Stimulated activated naive B cell treated with anti-CD40 and anti-IgM and Interleukin-4, amounts not matched to agents 10 μg/mL and 1 μg/mL and 100 μg/mL, for 72 hours (primary cell): ENCODE measurements at regions not wholly inside any gene's neighbourhood (a gene's known extent, or its start where the extent isn't known, plus 50 kb on each side); places are given as distances from the start of the nearest gene placed in this dataset.

ENCODE experiments used
- ATAC-seq, 2 donors: fragments of 150-1000 bp; cut with Tn5 transposase; replicated peaks; 2 replicates each; pipeline ENCODE4 v1.10.0; 2021; ENCODE audit warnings: moderate library complexity in 1 of 2
- DNase-seq: peaks from one replicate; pipeline ENCODE4 v3.0.0; 2021
- H3K27ac Mint-ChIP-seq: one replicate; pipeline ENCODE4 v1.8.0; 2022; ENCODE audit warnings: mild to moderate bottlenecking, mixed read lengths
- H3K27me3 Mint-ChIP-seq, 2 donors: one replicate each; pipeline ENCODE4 v1.8.0; 2022; ENCODE audit warnings: mixed read lengths in 2 of 2
- H3K36me3 Mint-ChIP-seq, 2 donors: one replicate each; pipeline ENCODE4 v1.8.0; 2022; ENCODE audit warnings: mixed read lengths in 2 of 2, mild to moderate bottlenecking in 1 of 2
- H3K4me1 Mint-ChIP-seq, 2 donors: one replicate each; pipeline ENCODE4 v1.8.0; 2022; ENCODE audit warnings: mixed read lengths in 2 of 2, mild to moderate bottlenecking in 1 of 2
- H3K4me3 Mint-ChIP-seq, 2 donors: one replicate each; pipeline ENCODE4 v1.8.0; 2022; ENCODE audit warnings: mild to moderate bottlenecking in 2 of 2, mixed read lengths in 2 of 2, moderate library complexity in 1 of 2
- H3K9me3 Mint-ChIP-seq, 2 donors: one replicate each; pipeline ENCODE4 v1.8.0; 2022; ENCODE audit warnings: mixed read lengths in 2 of 2, mild to moderate bottlenecking in 1 of 2

GRCh38 chr5:173746047-173746646 lies 129.7 kb upstream of the BOD1 start:
- no peak for ATAC-seq
- H3K27ac Mint-ChIP-seq: no peak overlapping the region
- no peak for DNase-seq
- peaks cover 43 to 60% of the 10 kb centered on the region in 2 donors for H3K4me1 Mint-ChIP-seq
- H3K9me3 Mint-ChIP-seq: no peaks in the 10 kb centered on the region
- H3K4me3 Mint-ChIP-seq: no peak overlapping the region
- no peaks in the 10 kb centered on the region for H3K27me3 Mint-ChIP-seq
- no peaks in the 10 kb centered on the region for H3K36me3 Mint-ChIP-seq

GRCh38 chr5:173747876-173748275 lies 131.4 kb upstream of the BOD1 start:
- no peaks in the 10 kb centered on the region for H3K36me3 Mint-ChIP-seq
- H3K4me3 Mint-ChIP-seq: no peak overlapping the region
- peak overlapping the region; percentile 37 for H3K27ac Mint-ChIP-seq

GRCh38 chr5:173750538-173751265 lies 134.3 kb upstream of the BOD1 start:
- H3K27me3 Mint-ChIP-seq: peaks cover 0 to 5% of the 10 kb centered on the region in 2 donors
- H3K36me3 Mint-ChIP-seq: no peaks in the 10 kb centered on the region
- DNase-seq (no peak), ATAC-seq (peak; percentile 58 to 67)
- no peak overlapping the region for H3K4me3 Mint-ChIP-seq
- no peak overlapping the region for H3K27ac Mint-ChIP-seq
- H3K4me1 Mint-ChIP-seq: peaks cover 20 to 26% of the 10 kb centered on the region in 2 donors
- H3K9me3 Mint-ChIP-seq: peaks cover 0 to 3% of the 10 kb centered on the region in 2 donors

More at GRCh38 chr5:173747876-173748275, 131.4 kb upstream of the BOD1 start:
- Mint-ChIP-seq H3K27me3 (no peaks in the 10 kb centered on the region), H3K4me1 (peaks cover 45 to 52% of the 10 kb centered on the region in 2 donors), H3K9me3 (no peaks in the 10 kb centered on the region)
- DNase-seq: no peak
- no peak for ATAC-seq

GRCh38 chr5:173751266-173751600 lies 134.8 kb upstream of the BOD1 start:
- Mint-ChIP-seq H3K36me3 (no peaks in the 10 kb centered on the region), H3K9me3 (peaks cover 0 to 3% of the 10 kb centered on the region in 2 donors), H3K27me3 (peaks cover 0 to 5% of the 10 kb centered on the region in 2 donors), H3K27ac (peak overlapping the region; percentile 72), H3K4me1 (peaks cover 16 to 21% of the 10 kb centered on the region in 2 donors), H3K4me3 (peak overlapping the region in 1 of 2 donors; percentile 5)
- ATAC-seq (peak; percentile 2 to 34), DNase-seq (no peak)

GRCh38 chr5:173752653-173753052 lies 135.5 kb upstream of the CPEB4 start:
- ATAC-seq (no peak), DNase-seq (no peak)
- peaks cover 13 to 17% of the 10 kb centered on the region in 2 donors for H3K4me1 Mint-ChIP-seq
- no peaks in the 10 kb centered on the region for H3K36me3 Mint-ChIP-seq
- no peak overlapping the region for H3K27ac Mint-ChIP-seq
- H3K27me3 Mint-ChIP-seq: peaks cover 0 to 5% of the 10 kb centered on the region in 2 donors
- H3K9me3 Mint-ChIP-seq: peaks cover 0 to 3% of the 10 kb centered on the region in 2 donors
- no peak overlapping the region for H3K4me3 Mint-ChIP-seq

GRCh38 chr5:173753307-173754168 lies 134.6 kb upstream of the CPEB4 start:
- no peak for ATAC-seq
- DNase-seq: no peak
- H3K27ac Mint-ChIP-seq: no peak overlapping the region
- H3K36me3 Mint-ChIP-seq: no peaks in the 10 kb centered on the region
- H3K4me3 Mint-ChIP-seq: no peak overlapping the region
- peaks cover 0 to 3% of the 10 kb centered on the region in 2 donors for H3K9me3 Mint-ChIP-seq
- H3K27me3 Mint-ChIP-seq: peaks cover 0 to 5% of the 10 kb centered on the region in 2 donors
- peaks cover 13 to 17% of the 10 kb centered on the region in 2 donors for H3K4me1 Mint-ChIP-seq

GRCh38 chr5:173755319-173755718 lies 132.8 kb upstream of the CPEB4 start:
- no peak for ATAC-seq
- Mint-ChIP-seq H3K4me1 (peaks cover 13 to 16% of the 10 kb centered on the region in 2 donors), H3K27ac (no peak overlapping the region), H3K27me3 (peaks cover 0 to 5% of the 10 kb centered on the region in 2 donors), H3K4me3 (no peak overlapping the region), H3K9me3 (peaks cover 0 to 3% of the 10 kb centered on the region in 2 donors), H3K36me3 (no peaks in the 10 kb centered on the region)
- DNase-seq: no peak

GRCh38 chr5:173757403-173758209 lies 130.5 kb upstream of the CPEB4 start:
- ATAC-seq: no peak
- H3K4me1 Mint-ChIP-seq: peaks cover 7 to 10% of the 10 kb centered on the region in 2 donors
- DNase-seq: no peak
- no peak overlapping the region for H3K27ac Mint-ChIP-seq
- H3K36me3 Mint-ChIP-seq: no peaks in the 10 kb centered on the region
- H3K27me3 Mint-ChIP-seq: peaks cover 12 to 14% of the 10 kb centered on the region in 2 donors
- H3K9me3 Mint-ChIP-seq: peaks cover 0 to 3% of the 10 kb centered on the region in 2 donors
- H3K4me3 Mint-ChIP-seq: no peak overlapping the region

- DNase-seq (no peak), ATAC-seq (no peak)
- H3K27ac Mint-ChIP-seq: no peak overlapping the region
- H3K27me3 Mint-ChIP-seq: peaks cover 17% of the 10 kb centered on the region in 2 donors
- no peak overlapping the region for H3K4me3 Mint-ChIP-seq
- H3K4me1 Mint-ChIP-seq: peaks cover 13 to 14% of the 10 kb centered on the region in 2 donors
- peaks cover 0 to 3% of the 10 kb centered on the region in 2 donors for H3K9me3 Mint-ChIP-seq
- no peaks in the 10 kb centered on the region for H3K36me3 Mint-ChIP-seq
Measured at GRCh38 chr5:173758676-173759075, 129.5 kb upstream of the CPEB4 start.

GRCh38 chr5:173759691-173760090 lies 128.5 kb upstream of the CPEB4 start:
- ATAC-seq (no peak), DNase-seq (no peak)
- Mint-ChIP-seq H3K27me3 (peaks cover 17% of the 10 kb centered on the region in 2 donors), H3K4me3 (no peak overlapping the region), H3K4me1 (peaks cover 13 to 18% of the 10 kb centered on the region in 2 donors), H3K9me3 (peaks cover 0 to 3% of the 10 kb centered on the region in 2 donors), H3K27ac (no peak overlapping the region), H3K36me3 (no peaks in the 10 kb centered on the region)

- Mint-ChIP-seq H3K9me3 (no peaks in the 10 kb centered on the region), H3K36me3 (no peaks in the 10 kb centered on the region), H3K27me3 (peaks cover 12 to 17% of the 10 kb centered on the region in 2 donors), H3K4me1 (peaks cover 13 to 19% of the 10 kb centered on the region in 2 donors), H3K27ac (peak overlapping the region; percentile 44), H3K4me3 (no peak overlapping the region)
- no peak for DNase-seq
- no peak for ATAC-seq
Measured at GRCh38 chr5:173760461-173761177, 127.5 kb upstream of the CPEB4 start.

GRCh38 chr5:173761178-173761513 lies 127.0 kb upstream of the CPEB4 start:
- no peak for ATAC-seq
- peak overlapping the region; percentile 44 for H3K27ac Mint-ChIP-seq

GRCh38 chr5:173762045-173762444 lies 126.1 kb upstream of the CPEB4 start:
- Mint-ChIP-seq H3K4me3 (no peak overlapping the region), H3K36me3 (no peaks in the 10 kb centered on the region), H3K27ac (no peak overlapping the region), H3K4me1 (peaks cover 18 to 24% of the 10 kb centered on the region in 2 donors), H3K9me3 (no peaks in the 10 kb centered on the region), H3K27me3 (peaks cover 12 to 17% of the 10 kb centered on the region in 2 donors)
- DNase-seq: no peak
- no peak for ATAC-seq

More at GRCh38 chr5:173761178-173761513, 127.0 kb upstream of the CPEB4 start:
- H3K4me1 Mint-ChIP-seq: peaks cover 16 to 22% of the 10 kb centered on the region in 2 donors
- no peaks in the 10 kb centered on the region for H3K9me3 Mint-ChIP-seq
- H3K4me3 Mint-ChIP-seq: no peak overlapping the region
- H3K36me3 Mint-ChIP-seq: no peaks in the 10 kb centered on the region
- no peak for DNase-seq
- H3K27me3 Mint-ChIP-seq: peaks cover 12 to 17% of the 10 kb centered on the region in 2 donors
